HG03432 (cell line): ENCODE measurements at regions not wholly inside any gene's neighbourhood (a gene's known extent, or its start where the extent isn't known, plus 50 kb on each side); places are given as distances from the start of the nearest gene placed in this dataset.

Experiments
- ATAC-seq: cut with Tn5 transposase; IDR thresholded peaks from one replicate; pipeline ENCODE4 v1.9.1; 2021; ENCODE audit warnings: mild to moderate bottlenecking, moderate library complexity; ENCODE audit not compliant: unreplicated experiment

- no peak for ATAC-seq
Measured at GRCh38 chr1:73662526-73662925, 535.5 kb downstream of the LRRIQ3 start.

GRCh38 chr1:73659136-73659535, 538.8 kb downstream of the LRRIQ3 start:
- no peak for ATAC-seq

- no peak for ATAC-seq
Measured at GRCh38 chr1:73654714-73655113, 543.3 kb downstream of the LRRIQ3 start.

- no peak for ATAC-seq
Measured at GRCh38 chr1:73644198-73644597, 553.8 kb downstream of the LRRIQ3 start.

GRCh38 chr1:73639494-73639893, 558.5 kb downstream of the LRRIQ3 start:
- ATAC-seq, result no peak

- ATAC-seq, result no peak
Measured at GRCh38 chr1:73637264-73637663, 560.7 kb downstream of the LRRIQ3 start.

- ATAC-seq, result no peak
Measured at GRCh38 chr1:73635021-73635420, 563.0 kb downstream of the LRRIQ3 start.

GRCh38 chr1:73627723-73628122, 570.3 kb downstream of the LRRIQ3 start:
- no peak for ATAC-seq

- no peak for ATAC-seq
Measured at GRCh38 chr1:73626326-73626725, 571.6 kb downstream of the LRRIQ3 start.

- ATAC-seq, result no peak
Measured at GRCh38 chr1:73623946-73624345, 574.0 kb downstream of the LRRIQ3 start.

GRCh38 chr1:73617145-73617544, 580.8 kb downstream of the LRRIQ3 start:
- no peak for ATAC-seq

GRCh38 chr1:73611681-73612080, 586.3 kb downstream of the LRRIQ3 start:
- ATAC-seq, result no peak

- ATAC-seq, result no peak
Measured at GRCh38 chr1:73604739-73605138, 593.2 kb downstream of the LRRIQ3 start.

- ATAC-seq, result no peak
Measured at GRCh38 chr1:73604211-73604610, 593.8 kb downstream of the LRRIQ3 start.

GRCh38 chr1:73593804-73594203, 604.2 kb downstream of the LRRIQ3 start:
- ATAC-seq, result no peak

- ATAC-seq, result no peak
Measured at GRCh38 chr1:73593364-73593763, 604.6 kb downstream of the LRRIQ3 start.

- ATAC-seq, result no peak
Measured at GRCh38 chr1:73587080-73587479, 610.9 kb downstream of the LRRIQ3 start.

GRCh38 chr1:73577206-73577605, 620.8 kb downstream of the LRRIQ3 start:
- no peak for ATAC-seq

- no peak for ATAC-seq
Measured at GRCh38 chr1:73576083-73576482, 621.9 kb downstream of the LRRIQ3 start.

GRCh38 chr1:73564294-73564693, 633.7 kb downstream of the LRRIQ3 start:
- ATAC-seq, result no peak

- no peak for ATAC-seq
Measured at GRCh38 chr1:73556270-73556669, 641.7 kb downstream of the LRRIQ3 start.

GRCh38 chr1:73537400-73537799, 660.6 kb downstream of the LRRIQ3 start:
- ATAC-seq, result no peak

- no peak for ATAC-seq
Measured at GRCh38 chr1:73517603-73518191, 680.3 kb downstream of the LRRIQ3 start.
